ENCODE measurements at regions not wholly inside any gene's neighbourhood (a gene's known extent, or its start where the extent isn't known, plus 50 kb on each side); places are given as distances from the start of the nearest gene placed in this dataset.
"Not testable (repeated sequence)": the region's sequence is repeated elsewhere in the genome, so short reads cannot be mapped to it uniquely, and the experiment has no call there.

DNA sequence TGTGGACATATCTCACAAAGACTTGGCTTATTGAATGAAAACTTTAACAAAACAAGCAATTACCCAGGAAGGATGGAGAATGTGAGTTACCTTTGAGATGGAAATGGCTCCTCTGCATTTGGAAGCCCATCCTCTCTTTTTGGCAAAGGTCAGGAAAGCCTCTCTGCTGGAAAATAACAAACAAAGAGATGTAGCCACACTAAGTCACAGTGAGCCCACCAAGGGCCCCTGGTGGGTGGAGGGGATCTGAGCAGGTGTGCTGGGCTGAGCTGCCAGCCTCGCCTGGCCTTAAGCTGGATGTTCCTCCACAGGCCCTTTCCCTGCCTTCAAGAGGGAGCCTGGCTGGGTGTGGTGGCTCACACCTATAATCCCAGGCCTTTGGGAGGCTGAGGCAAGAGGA is 269.2 kb downstream of the HNRNPD start:
- Mint-ChIP-seq H3K27me3 (ENCODE audit: low read depth, poor library complexity) (peaks cover 4% of the 10 kb centered on the region), H3K27ac (no peak overlapping the region), H3K9me3 (no peaks in the 10 kb centered on the region), H3K36me3 (ENCODE audit: low read depth) (no peaks in the 10 kb centered on the region), H3K4me3 (no peak overlapping the region), H3K4me1 (no peaks in the 10 kb centered on the region)
- no peak for DNase-seq
- TF ChIP-seq, protein P1, sequence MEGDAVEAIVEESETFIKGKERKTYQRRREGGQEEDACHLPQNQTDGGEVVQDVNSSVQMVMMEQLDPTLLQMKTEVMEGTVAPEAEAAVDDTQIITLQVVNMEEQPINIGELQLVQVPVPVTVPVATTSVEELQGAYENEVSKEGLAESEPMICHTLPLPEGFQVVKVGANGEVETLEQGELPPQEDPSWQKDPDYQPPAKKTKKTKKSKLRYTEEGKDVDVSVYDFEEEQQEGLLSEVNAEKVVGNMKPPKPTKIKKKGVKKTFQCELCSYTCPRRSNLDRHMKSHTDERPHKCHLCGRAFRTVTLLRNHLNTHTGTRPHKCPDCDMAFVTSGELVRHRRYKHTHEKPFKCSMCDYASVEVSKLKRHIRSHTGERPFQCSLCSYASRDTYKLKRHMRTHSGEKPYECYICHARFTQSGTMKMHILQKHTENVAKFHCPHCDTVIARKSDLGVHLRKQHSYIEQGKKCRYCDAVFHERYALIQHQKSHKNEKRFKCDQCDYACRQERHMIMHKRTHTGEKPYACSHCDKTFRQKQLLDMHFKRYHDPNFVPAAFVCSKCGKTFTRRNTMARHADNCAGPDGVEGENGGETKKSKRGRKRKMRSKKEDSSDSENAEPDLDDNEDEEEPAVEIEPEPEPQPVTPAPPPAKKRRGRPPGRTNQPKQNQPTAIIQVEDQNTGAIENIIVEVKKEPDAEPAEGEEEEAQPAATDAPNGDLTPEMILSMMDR (IDR thresholded peaks at IDR 0.05), result no peak

DNA sequence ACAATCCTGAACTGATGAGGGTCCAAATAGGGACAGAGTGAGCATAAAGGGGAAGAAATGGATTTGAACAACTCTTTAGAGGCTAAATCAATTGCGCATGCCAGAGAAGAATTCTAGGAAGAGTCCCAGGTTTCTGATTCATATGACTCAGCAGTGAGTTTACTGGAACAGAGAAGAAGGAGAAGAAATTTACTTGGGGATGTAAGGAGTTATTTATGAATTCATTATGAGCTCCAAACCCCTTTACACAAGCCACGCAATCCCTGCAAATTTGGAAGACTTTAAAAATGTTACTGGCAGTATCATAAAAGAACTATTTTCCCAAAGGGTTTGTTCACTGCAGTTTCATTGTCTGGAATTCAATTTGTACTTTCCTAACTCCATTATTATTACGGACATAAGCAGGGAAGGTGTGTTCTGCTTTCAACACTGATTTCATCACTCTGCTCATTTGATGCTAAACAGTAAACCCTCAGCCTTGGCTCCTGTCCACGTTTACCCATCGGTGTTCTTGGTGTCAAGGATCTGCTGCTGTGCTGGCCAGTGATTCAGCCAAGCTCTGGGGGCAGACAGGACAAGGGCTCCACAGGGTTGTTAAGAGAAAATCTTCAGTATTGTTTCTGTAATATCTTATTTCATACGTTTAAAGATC is 273.7 kb downstream of the HNRNPD start:
- no peak for DNase-seq
- Mint-ChIP-seq H3K27ac (no peak overlapping the region), H3K9me3 (no peaks in the 10 kb centered on the region), H3K4me1 (no peaks in the 10 kb centered on the region), H3K4me3 (no peak overlapping the region), H3K27me3 (ENCODE audit: low read depth, poor library complexity) (peaks cover 10% of the 10 kb centered on the region), H3K36me3 (ENCODE audit: low read depth) (no peaks in the 10 kb centered on the region)
- TF ChIP-seq, protein P1 (IDR thresholded peaks at IDR 0.05), result no peak

DNA sequence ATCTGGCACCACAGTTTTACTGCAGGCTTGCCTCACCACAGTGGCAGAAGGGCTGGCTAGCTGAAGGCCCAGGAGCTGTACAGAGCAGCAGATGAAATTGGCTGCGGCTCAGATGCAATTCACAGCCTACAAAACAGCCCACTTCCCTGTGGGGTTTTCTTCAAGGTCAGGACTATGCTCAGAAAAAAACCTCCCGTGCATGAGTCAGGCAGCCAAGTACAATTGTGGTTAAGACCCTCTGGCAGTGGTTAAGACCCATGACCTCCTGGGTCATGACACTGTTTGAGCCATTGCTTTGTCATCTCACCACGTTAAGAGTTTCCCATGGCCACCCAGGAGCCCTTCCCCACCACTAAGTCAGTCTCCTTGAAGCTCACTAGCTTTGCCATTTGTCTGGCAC is 276.3 kb downstream of the HNRNPD start:
- DNase-seq, result no peak
- Mint-ChIP-seq H3K4me1 (no peaks in the 10 kb centered on the region), H3K27me3 (ENCODE audit: low read depth, poor library complexity) (peaks cover 10% of the 10 kb centered on the region)

DNA sequence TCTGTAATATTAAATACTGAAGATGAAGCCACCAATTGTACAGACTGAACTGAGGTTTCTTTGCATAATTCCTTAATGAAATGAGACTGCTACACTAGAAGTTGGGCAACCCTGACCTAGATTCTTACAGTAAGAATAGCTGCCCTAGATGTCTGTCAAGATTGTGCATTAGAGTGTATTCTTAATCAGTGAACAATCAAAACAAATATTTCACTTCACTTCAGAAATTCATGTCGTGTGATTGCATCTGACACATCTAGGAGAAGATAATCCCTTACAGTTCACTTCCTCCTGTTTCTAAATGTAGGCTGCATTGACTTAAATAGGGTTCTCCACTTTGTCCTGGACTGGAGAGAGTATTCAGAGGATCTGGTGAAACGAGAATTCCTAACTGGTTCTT is 283.1 kb downstream of the HNRNPD start:
- no peak for DNase-seq
- Mint-ChIP-seq H3K27ac (no peak overlapping the region), H3K4me3 (no peak overlapping the region), H3K4me1 (no peaks in the 10 kb centered on the region), H3K27me3 (ENCODE audit: low read depth, poor library complexity) (peaks cover 3% of the 10 kb centered on the region), H3K36me3 (ENCODE audit: low read depth) (no peaks in the 10 kb centered on the region), H3K9me3 (peaks cover 6% of the 10 kb centered on the region)
- TF ChIP-seq, protein P1 (IDR thresholded peaks at IDR 0.05), result no peak

More for the DNA sequence above, 276.3 kb downstream of the HNRNPD start:
- TF ChIP-seq, protein P1 (IDR thresholded peaks at IDR 0.05), result no peak
- H3K9me3 Mint-ChIP-seq, result no peaks in the 10 kb centered on the region
- no peak overlapping the region for H3K27ac Mint-ChIP-seq
- H3K4me3 Mint-ChIP-seq, result no peak overlapping the region
- H3K36me3 Mint-ChIP-seq (ENCODE audit: low read depth), result no peaks in the 10 kb centered on the region

DNA sequence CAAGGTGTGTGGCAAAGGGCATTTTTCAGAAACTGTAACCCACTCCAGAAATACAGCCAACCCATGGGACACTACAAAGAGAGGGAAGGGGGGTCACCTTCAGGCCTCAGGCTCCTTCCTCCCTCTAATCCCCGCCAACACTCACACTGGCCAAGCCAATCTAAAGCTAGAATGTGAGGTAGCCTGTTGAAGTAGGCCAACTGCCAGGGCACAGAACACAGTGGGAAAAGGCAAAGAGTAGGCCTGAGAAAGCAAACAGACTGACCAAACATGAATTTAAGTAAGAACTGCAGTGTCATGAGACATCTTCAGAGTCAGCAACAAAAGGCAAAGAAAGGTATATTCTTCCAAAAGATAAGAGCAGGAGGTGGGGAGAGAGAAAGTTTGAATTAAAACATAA is 289.0 kb downstream of the HNRNPD start:
- Mint-ChIP-seq H3K9me3 (peaks cover 6% of the 10 kb centered on the region), H3K27ac (no peak overlapping the region), H3K36me3 (ENCODE audit: low read depth) (no peaks in the 10 kb centered on the region), H3K4me3 (no peak overlapping the region), H3K4me1 (no peaks in the 10 kb centered on the region), H3K27me3 (ENCODE audit: low read depth, poor library complexity) (peaks cover 4% of the 10 kb centered on the region)
- no peak for DNase-seq
- TF ChIP-seq, protein P1 (IDR thresholded peaks at IDR 0.05), result no peak

DNA sequence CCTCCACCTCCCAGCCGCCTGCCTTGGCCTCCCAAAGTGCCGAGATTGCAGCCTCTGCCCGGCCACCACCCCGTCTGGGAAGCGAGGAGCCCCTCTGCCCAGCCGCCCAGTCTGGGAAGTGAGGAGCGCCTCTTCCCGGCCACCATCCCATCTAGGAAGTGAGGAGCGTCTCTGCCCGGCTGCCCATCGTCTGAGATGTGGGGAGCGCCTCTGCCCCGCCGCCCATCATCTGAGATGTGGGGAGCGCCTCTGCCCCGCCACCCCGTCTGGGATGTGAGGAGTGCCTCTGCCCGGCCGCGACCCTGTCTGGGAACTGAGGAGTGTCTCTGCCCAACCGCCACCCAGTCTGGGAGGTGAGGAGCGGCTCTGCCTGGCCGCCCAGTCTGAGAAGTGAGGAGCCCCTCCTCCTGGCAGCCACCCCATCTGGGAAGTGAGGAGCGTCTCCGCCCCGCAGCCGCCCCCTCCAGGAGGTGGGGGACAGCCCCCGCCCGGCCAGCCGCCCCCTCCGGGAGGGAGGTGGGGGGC is 296.3 kb downstream of the HNRNPD start:
- not testable (repeated sequence) for H3K27ac Mint-ChIP-seq; DNase-seq; H3K9me3 Mint-ChIP-seq; H3K4me1 Mint-ChIP-seq; H3K36me3 Mint-ChIP-seq (ENCODE audit: low read depth); H3K4me3 Mint-ChIP-seq
- H3K27me3 Mint-ChIP-seq (ENCODE audit: low read depth, poor library complexity), result peaks cover 11% of the 10 kb centered on the region

All from nephron progenitor cell (in vitro differentiated cells).